GM19397 (cell line): ENCODE measurements at regions not wholly inside any gene's neighbourhood (a gene's known extent, or its start where the extent isn't known, plus 50 kb on each side); places are given as distances from the start of the nearest gene placed in this dataset.

Experiments
- ATAC-seq: cut with Tn5 transposase; IDR thresholded peaks from one replicate; pipeline ENCODE4 v1.9.1; 2021; ENCODE audit warnings: mild to moderate bottlenecking, moderate library complexity; ENCODE audit not compliant: unreplicated experiment

GRCh38 chr6:40912158-40912946, 126.7 kb downstream of the UNC5CL start:
- ATAC-seq: peak; percentile 95

GRCh38 chr6:40910260-40910893, 128.6 kb downstream of the UNC5CL start:
- no peak for ATAC-seq

- ATAC-seq: no peak
Observed at GRCh38 chr6:40909811-40910210, 129.2 kb downstream of the UNC5CL start.

GRCh38 chr6:40907198-40907701, 131.8 kb downstream of the UNC5CL start:
- no peak for ATAC-seq

GRCh38 chr6:40906759-40907158, 132.3 kb downstream of the UNC5CL start:
- ATAC-seq: no peak

- ATAC-seq: no peak
Observed at GRCh38 chr6:40904583-40905194, 134.3 kb downstream of the UNC5CL start.

GRCh38 chr6:40903456-40903855, 135.6 kb downstream of the UNC5CL start:
- ATAC-seq: no peak

- ATAC-seq: no peak
Observed at GRCh38 chr6:40901322-40902055, 137.5 kb downstream of the UNC5CL start.

GRCh38 chr6:40900791-40901190, 138.2 kb downstream of the UNC5CL start:
- ATAC-seq: no peak

- no peak for ATAC-seq
Observed at GRCh38 chr6:40899684-40900155, 139.3 kb downstream of the UNC5CL start.

GRCh38 chr6:40898073-40898472, 140.9 kb downstream of the UNC5CL start:
- no peak for ATAC-seq

- no peak for ATAC-seq
Observed at GRCh38 chr6:40897390-40898003, 141.5 kb downstream of the UNC5CL start.

GRCh38 chr6:40896696-40897095, 142.3 kb downstream of the UNC5CL start:
- ATAC-seq: no peak

- ATAC-seq: no peak
Observed at GRCh38 chr6:40894962-40895799, 143.8 kb downstream of the UNC5CL start.

- no peak for ATAC-seq
Observed at GRCh38 chr6:40893021-40893420, 146.0 kb downstream of the UNC5CL start.

- ATAC-seq: no peak
Observed at GRCh38 chr6:40892223-40892622, 146.8 kb downstream of the UNC5CL start.

GRCh38 chr6:40891686-40892085, 147.3 kb downstream of the UNC5CL start:
- no peak for ATAC-seq

- ATAC-seq: no peak
Observed at GRCh38 chr6:40891131-40891530, 147.9 kb downstream of the UNC5CL start.

- ATAC-seq: no peak
Observed at GRCh38 chr6:40889137-40889832, 149.7 kb downstream of the UNC5CL start.
